ENCODE measurements at regions not wholly inside any gene's neighbourhood (a gene's known extent, or its start where the extent isn't known, plus 50 kb on each side); places are given as distances from the start of the nearest gene placed in this dataset.

GRCh38 chr12:18953505-18953904, 176.0 kb upstream of the PLEKHA5 start (continued):
- no peak for TF ChIP-seq BACH1 (IDR thresholded peaks at IDR 0.05; ENCODE audit: low read length)

Measured in H1 (cell line).